ENCODE measurements at regions not wholly inside any gene's neighbourhood (a gene's known extent, or its start where the extent isn't known, plus 50 kb on each side); places are given as distances from the start of the nearest gene placed in this dataset.
A peak's percentile ranks its signal among the peaks of the same experiment; 100 is the strongest.

GRCh38 chr10:125340903-125341302 is 180.5 kb upstream of the CTBP2 start:
- Mint-ChIP-seq H3K4me3 (ENCODE audit: unreplicated experiment) (no peak overlapping the region), H3K27ac (ENCODE audit: unreplicated experiment) (no peak overlapping the region), H3K36me3 (ENCODE audit: low read depth, unreplicated experiment) (no peaks in the 10 kb centered on the region), H3K9me3 (ENCODE audit: unreplicated experiment) (no peaks in the 10 kb centered on the region), H3K4me1 (ENCODE audit: unreplicated experiment) (no peaks in the 10 kb centered on the region), H3K27me3 (ENCODE audit: unreplicated experiment) (no peaks in the 10 kb centered on the region)
- DNase-seq (ENCODE audit: low spot score) = no peak
- TF ChIP-seq, protein P1, sequence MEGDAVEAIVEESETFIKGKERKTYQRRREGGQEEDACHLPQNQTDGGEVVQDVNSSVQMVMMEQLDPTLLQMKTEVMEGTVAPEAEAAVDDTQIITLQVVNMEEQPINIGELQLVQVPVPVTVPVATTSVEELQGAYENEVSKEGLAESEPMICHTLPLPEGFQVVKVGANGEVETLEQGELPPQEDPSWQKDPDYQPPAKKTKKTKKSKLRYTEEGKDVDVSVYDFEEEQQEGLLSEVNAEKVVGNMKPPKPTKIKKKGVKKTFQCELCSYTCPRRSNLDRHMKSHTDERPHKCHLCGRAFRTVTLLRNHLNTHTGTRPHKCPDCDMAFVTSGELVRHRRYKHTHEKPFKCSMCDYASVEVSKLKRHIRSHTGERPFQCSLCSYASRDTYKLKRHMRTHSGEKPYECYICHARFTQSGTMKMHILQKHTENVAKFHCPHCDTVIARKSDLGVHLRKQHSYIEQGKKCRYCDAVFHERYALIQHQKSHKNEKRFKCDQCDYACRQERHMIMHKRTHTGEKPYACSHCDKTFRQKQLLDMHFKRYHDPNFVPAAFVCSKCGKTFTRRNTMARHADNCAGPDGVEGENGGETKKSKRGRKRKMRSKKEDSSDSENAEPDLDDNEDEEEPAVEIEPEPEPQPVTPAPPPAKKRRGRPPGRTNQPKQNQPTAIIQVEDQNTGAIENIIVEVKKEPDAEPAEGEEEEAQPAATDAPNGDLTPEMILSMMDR (IDR thresholded peaks at IDR 0.05; ENCODE audit: unreplicated experiment) = no peak

DNA sequence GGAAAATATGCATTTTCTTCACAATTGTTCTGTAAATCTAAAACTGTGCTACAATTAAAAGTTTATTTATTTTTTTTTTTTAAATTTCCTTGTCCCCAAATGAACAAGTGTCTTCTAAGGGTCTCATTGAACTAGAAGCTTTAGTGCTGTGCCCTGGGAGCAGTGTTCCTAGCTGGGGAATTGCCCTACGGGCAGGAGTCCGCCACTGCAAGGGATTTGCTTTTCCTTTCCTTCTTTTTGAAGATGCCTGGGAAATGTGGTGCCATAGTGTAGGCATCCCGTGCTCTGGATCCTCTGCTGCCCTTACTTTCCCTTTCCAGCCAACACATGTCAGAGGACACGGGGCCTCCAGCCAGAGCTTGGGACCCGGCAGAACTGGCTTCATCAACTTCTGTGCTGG is 177.1 kb upstream of the CTBP2 start:
- TF ChIP-seq, protein P1 (IDR thresholded peaks at IDR 0.05; ENCODE audit: unreplicated experiment) = peak; percentile 30
- H3K4me1 Mint-ChIP-seq (ENCODE audit: unreplicated experiment) = no peaks in the 10 kb centered on the region

DNA sequence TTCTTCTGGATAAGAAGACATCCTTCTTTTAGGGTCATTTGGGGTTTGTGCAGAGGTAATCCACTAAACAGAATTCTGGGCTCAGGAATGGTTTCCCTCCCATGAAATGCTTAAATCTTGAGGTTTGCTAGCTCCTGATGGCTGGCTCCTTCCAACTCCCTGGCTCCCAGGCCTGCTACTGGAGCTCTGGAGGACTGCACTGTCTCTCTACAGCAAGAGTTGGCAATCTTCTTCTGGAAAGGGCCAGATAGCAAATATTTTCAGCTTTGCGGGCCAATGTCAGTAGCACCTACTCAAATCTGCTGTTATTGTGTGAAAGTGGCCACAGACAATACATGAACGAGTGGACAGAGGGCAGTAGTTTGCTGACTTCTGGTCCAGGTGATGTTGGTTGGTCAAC is 174.2 kb upstream of the CTBP2 start:
- H3K4me3 Mint-ChIP-seq (ENCODE audit: unreplicated experiment) = no peak overlapping the region
- no peak for DNase-seq (ENCODE audit: low spot score)
- H3K9me3 Mint-ChIP-seq (ENCODE audit: unreplicated experiment) = no peaks in the 10 kb centered on the region
- H3K27me3 Mint-ChIP-seq (ENCODE audit: unreplicated experiment) = no peaks in the 10 kb centered on the region
- H3K36me3 Mint-ChIP-seq (ENCODE audit: low read depth, unreplicated experiment) = no peaks in the 10 kb centered on the region
- H3K27ac Mint-ChIP-seq (ENCODE audit: unreplicated experiment) = no peak overlapping the region
- TF ChIP-seq, protein P1 (IDR thresholded peaks at IDR 0.05; ENCODE audit: unreplicated experiment) = no peak
- no peaks in the 10 kb centered on the region for H3K4me1 Mint-ChIP-seq (ENCODE audit: unreplicated experiment)

More for the DNA sequence above, 177.1 kb upstream of the CTBP2 start:
- H3K27me3 Mint-ChIP-seq (ENCODE audit: unreplicated experiment) = no peaks in the 10 kb centered on the region
- H3K4me3 Mint-ChIP-seq (ENCODE audit: unreplicated experiment) = no peak overlapping the region
- no peaks in the 10 kb centered on the region for H3K9me3 Mint-ChIP-seq (ENCODE audit: unreplicated experiment)
- H3K36me3 Mint-ChIP-seq (ENCODE audit: low read depth, unreplicated experiment) = no peaks in the 10 kb centered on the region
- no peak overlapping the region for H3K27ac Mint-ChIP-seq (ENCODE audit: unreplicated experiment)
- DNase-seq (ENCODE audit: low spot score) = peak; percentile 11

GRCh38 chr10:125333769-125334168 is 173.4 kb upstream of the CTBP2 start:
- Mint-ChIP-seq H3K27me3 (ENCODE audit: unreplicated experiment) (no peaks in the 10 kb centered on the region), H3K27ac (ENCODE audit: unreplicated experiment) (no peak overlapping the region), H3K4me1 (ENCODE audit: unreplicated experiment) (no peaks in the 10 kb centered on the region), H3K9me3 (ENCODE audit: unreplicated experiment) (no peaks in the 10 kb centered on the region), H3K4me3 (ENCODE audit: unreplicated experiment) (no peak overlapping the region), H3K36me3 (ENCODE audit: low read depth, unreplicated experiment) (no peaks in the 10 kb centered on the region)
- TF ChIP-seq, protein P1 (IDR thresholded peaks at IDR 0.05; ENCODE audit: unreplicated experiment) = no peak
- DNase-seq (ENCODE audit: low spot score) = no peak

GRCh38 chr10:125333209-125333591 is 172.8 kb upstream of the CTBP2 start:
- TF ChIP-seq, protein P1 (IDR thresholded peaks at IDR 0.05; ENCODE audit: unreplicated experiment) = no peak
- no peaks in the 10 kb centered on the region for H3K9me3 Mint-ChIP-seq (ENCODE audit: unreplicated experiment)

More at GRCh38 chr10:125333209-125333591, 172.8 kb upstream of the CTBP2 start:
- Mint-ChIP-seq H3K27ac (ENCODE audit: unreplicated experiment) (no peak overlapping the region), H3K4me1 (ENCODE audit: unreplicated experiment) (no peaks in the 10 kb centered on the region), H3K4me3 (ENCODE audit: unreplicated experiment) (no peak overlapping the region), H3K36me3 (ENCODE audit: low read depth, unreplicated experiment) (no peaks in the 10 kb centered on the region), H3K27me3 (ENCODE audit: unreplicated experiment) (no peaks in the 10 kb centered on the region)
- no peak for DNase-seq (ENCODE audit: low spot score)

Measured in endothelial cell (in vitro differentiated cells).